Endothelial cell of umbilical vein (primary cell): ENCODE measurements at regions not wholly inside any gene's neighbourhood (a gene's known extent, or its start where the extent isn't known, plus 50 kb on each side); places are given as distances from the start of the nearest gene placed in this dataset.

Experiments
- EZH2 ChIP-seq: IDR thresholded peaks from 2 replicates; pipeline ENCODE4 v1.6.1; 2012; ENCODE audit warnings: borderline replicate concordance, low read depth, mild to moderate bottlenecking, moderate library complexity, low read length, inconsistent platforms; ENCODE audit not compliant: severe bottlenecking
- FOS ChIP-seq: IDR thresholded peaks from 2 replicates; pipeline ENCODE4 v1.6.1; 2011; ENCODE audit warnings: mild to moderate bottlenecking, low read length, moderate library complexity, borderline replicate concordance; ENCODE audit not compliant: insufficient read depth
- GATA2 ChIP-seq: IDR thresholded peaks from 2 replicates; pipeline ENCODE4 v1.7.0; 2011; ENCODE audit warnings: low read depth, mild to moderate bottlenecking, moderate library complexity, mixed read lengths, low read length; ENCODE audit not compliant: insufficient read length, insufficient read depth
- JUN ChIP-seq: IDR thresholded peaks from 2 replicates; pipeline ENCODE4 v1.6.1; 2011; ENCODE audit warnings: borderline replicate concordance, low read depth; ENCODE audit not compliant: insufficient read length, insufficient read depth
- MYC ChIP-seq: IDR thresholded peaks from one replicate; pipeline ENCODE4 v1.6.1; 2011; ENCODE audit warnings: mild to moderate bottlenecking, low read depth, low read length
- POLR2A ChIP-seq: IDR thresholded peaks from 2 replicates; pipeline ENCODE4 v1.6.1; 2012; ENCODE audit warnings: low read depth, mild to moderate bottlenecking, control low read depth, low read length
- POLR2AphosphoS5 ChIP-seq: IDR thresholded peaks from 2 replicates; pipeline ENCODE4 v1.6.1; 2012; ENCODE audit warnings: low read depth, mild to moderate bottlenecking, control low read depth, low read length, moderate library complexity; ENCODE audit not compliant: insufficient read depth
- TF ChIP-seq, protein P1 (sequence below), 2 donors: IDR thresholded peaks; 1 replicate in 1 of 2; 2 replicates in 1 of 2; pipeline ENCODE4 v1.5.1; 2011; ENCODE audit warnings: low read length in 2 of 2, mild to moderate bottlenecking in 2 of 2, moderate library complexity in 2 of 2, control low read depth in 1 of 2, inconsistent platforms in 1 of 2, low read depth in 1 of 2; ENCODE audit not compliant: insufficient read depth in 1 of 2; ENCODE audit errors: extremely low read depth in 1 of 2
- TF ChIP-seq, protein P2 (sequence below): IDR thresholded peaks from 2 replicates; pipeline ENCODE4 v1.6.1; 2011; ENCODE audit not compliant: insufficient read depth, insufficient read length

DNA sequence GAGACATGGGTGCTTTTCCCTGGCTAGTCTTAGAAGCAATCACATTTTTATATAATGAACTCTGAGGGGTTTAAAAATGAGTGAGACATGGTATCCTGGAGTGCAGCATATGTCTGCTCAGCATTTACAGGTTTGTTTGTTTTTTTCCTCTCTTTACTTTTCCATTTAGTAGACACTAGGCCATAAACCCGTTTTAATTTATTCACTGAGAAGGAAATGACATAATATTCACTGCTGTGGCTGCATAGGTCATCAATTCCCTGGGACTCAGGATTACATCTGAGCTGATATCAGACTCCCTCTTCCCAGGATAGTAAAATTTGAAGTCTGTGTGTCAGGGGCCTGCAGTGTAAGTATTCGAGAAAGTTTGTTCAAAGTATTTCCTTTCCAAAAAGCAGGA lies 178.9 kb upstream of the SPRY1 start:
- TF ChIP-seq, protein P1, sequence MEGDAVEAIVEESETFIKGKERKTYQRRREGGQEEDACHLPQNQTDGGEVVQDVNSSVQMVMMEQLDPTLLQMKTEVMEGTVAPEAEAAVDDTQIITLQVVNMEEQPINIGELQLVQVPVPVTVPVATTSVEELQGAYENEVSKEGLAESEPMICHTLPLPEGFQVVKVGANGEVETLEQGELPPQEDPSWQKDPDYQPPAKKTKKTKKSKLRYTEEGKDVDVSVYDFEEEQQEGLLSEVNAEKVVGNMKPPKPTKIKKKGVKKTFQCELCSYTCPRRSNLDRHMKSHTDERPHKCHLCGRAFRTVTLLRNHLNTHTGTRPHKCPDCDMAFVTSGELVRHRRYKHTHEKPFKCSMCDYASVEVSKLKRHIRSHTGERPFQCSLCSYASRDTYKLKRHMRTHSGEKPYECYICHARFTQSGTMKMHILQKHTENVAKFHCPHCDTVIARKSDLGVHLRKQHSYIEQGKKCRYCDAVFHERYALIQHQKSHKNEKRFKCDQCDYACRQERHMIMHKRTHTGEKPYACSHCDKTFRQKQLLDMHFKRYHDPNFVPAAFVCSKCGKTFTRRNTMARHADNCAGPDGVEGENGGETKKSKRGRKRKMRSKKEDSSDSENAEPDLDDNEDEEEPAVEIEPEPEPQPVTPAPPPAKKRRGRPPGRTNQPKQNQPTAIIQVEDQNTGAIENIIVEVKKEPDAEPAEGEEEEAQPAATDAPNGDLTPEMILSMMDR (IDR thresholded peaks at IDR 0.05; ENCODE audit: extremely low read depth in 1 of 2, insufficient read depth in 1 of 2, low read depth in 1 of 2, low read length in 2 of 2) = no peak
- TF ChIP-seq POLR2A (no peak), POLR2AphosphoS5 (no peak), FOS (no peak), EZH2 (no peak), MYC (no peak), JUN (no peak), GATA2 (no peak)
- TF ChIP-seq, protein P2, sequence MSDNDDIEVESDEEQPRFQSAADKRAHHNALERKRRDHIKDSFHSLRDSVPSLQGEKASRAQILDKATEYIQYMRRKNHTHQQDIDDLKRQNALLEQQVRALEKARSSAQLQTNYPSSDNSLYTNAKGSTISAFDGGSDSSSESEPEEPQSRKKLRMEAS = no peak
